Right lobe of liver (tissue), 6 donors: ENCODE measurements at regions not wholly inside any gene's neighbourhood (a gene's known extent, or its start where the extent isn't known, plus 50 kb on each side); places are given as distances from the start of the nearest gene placed in this dataset.
"Not testable (repeated sequence)": the region's sequence is repeated elsewhere in the genome, so short reads cannot be mapped to it uniquely, and the experiment has no call there.

Experiments used
- ATAC-seq, 4 donors: fragments of 200-7000 bp; cut with Tn5 transposase; one replicate each; pipeline ENCODE4 v1.9.1; 2020; ENCODE audit warnings: mild to moderate bottlenecking in 4 of 4, moderate library complexity in 4 of 4
- DNase-seq, 3 donors: peaks; one replicate each; pipeline ENCODE4 v3.0.0-alpha.2; 2020
- H3K27ac ChIP-seq, 3 donors: fragments of 200-600 bp; one replicate each; pipeline ENCODE4 v1.8.0; 2022
- H3K27me3 ChIP-seq, 2 donors: fragments of 200-600 bp; one replicate each; pipeline ENCODE4 v1.8.0; 2022
- H3K36me3 ChIP-seq, 4 donors: fragments of 200-600 bp; sonication (generic) in 1 of 4; one replicate each; pipeline versions ENCODE4 v1.5.1 to v1.8.0; 2017 to 2022; ENCODE audit warnings: control low read depth in 1 of 4
- H3K4me1 ChIP-seq, 4 donors: fragments of 200-600 bp; sonication (generic) in 1 of 4; one replicate each; pipeline versions ENCODE4 v1.5.1 to v1.8.0; 2017 to 2022; ENCODE audit warnings: control low read depth in 1 of 4
- H3K4me3 ChIP-seq, 3 donors: fragments of 200-600 bp; one replicate each; pipeline ENCODE4 v1.8.0; 2022
- H3K9me3 ChIP-seq, 4 donors: fragments of 200-600 bp; sonication (generic) in 1 of 4; one replicate each; pipeline versions ENCODE4 v1.5.1 to v1.8.0; 2017 to 2022; ENCODE audit warnings: control low read depth in 1 of 4
- POLR2A ChIP-seq: fragments of 450-650 bp; IDR thresholded peaks from one replicate; pipeline ENCODE4 v1.6.1; 2017; ENCODE audit warnings: antibody characterized with exemption, mild to moderate bottlenecking
- WGBS: methylation state at CpG from one replicate; pipeline ENCODE4 v1.1.6; 2018; ENCODE audit warnings: low coverage, low lambda C conversion rate; ENCODE audit not compliant: insufficient coverage; ENCODE audit errors: missing lambda C conversion rate; 5-methylcytosine and 5-hydroxymethylcytosine counted together
- intact Hi-C, 2 donors: fragments of 100-400 bp; cut with DNase I; formaldehyde crosslinking; loops; one replicate each; pipeline versions ENCODE4 v1.11.2 to v1.14.1; 2022
- TF ChIP-seq, protein P1 (sequence below), 4 donors: fragments of 200-600 bp in 3 of 4; fragments of 450-650 bp in 1 of 4; IDR thresholded peaks; one replicate each; pipeline versions ENCODE4 v1.5.1 to v1.8.0; 2016 to 2022; ENCODE audit warnings: antibody characterized with exemption in 4 of 4, mild to moderate bottlenecking in 2 of 4
- donor health status: DM: no; HTN: yes; CAD: no.
- donor health status: DM: no; HTN: no; CAD: no.
- donor health status: DM: no; HTN: no; CAD: no.
- donor health status: DM: no; HTN: yes; CAD: no.
- donor health status: DM: no; HTN: yes; CAD: no.

GRCh38 chr6:27854421-27854820 is 57.8 kb downstream of the OR2B2 start:
- DNase-seq (no peak), ATAC-seq (no peak)
- no peaks in the 10 kb centered on the region for H3K36me3 ChIP-seq
- no peak overlapping the region for H3K4me3 ChIP-seq
- H3K4me1 ChIP-seq, result no peaks in the 10 kb centered on the region
- no peak overlapping the region for H3K27ac ChIP-seq
- intact Hi-C loops, result no loop called here
- no peaks in the 10 kb centered on the region for H3K27me3 ChIP-seq
- WGBS, result 56% methylated on average over 1 of the region's 1 CpG
- TF ChIP-seq POLR2A, result no peak
- TF ChIP-seq, protein P1, sequence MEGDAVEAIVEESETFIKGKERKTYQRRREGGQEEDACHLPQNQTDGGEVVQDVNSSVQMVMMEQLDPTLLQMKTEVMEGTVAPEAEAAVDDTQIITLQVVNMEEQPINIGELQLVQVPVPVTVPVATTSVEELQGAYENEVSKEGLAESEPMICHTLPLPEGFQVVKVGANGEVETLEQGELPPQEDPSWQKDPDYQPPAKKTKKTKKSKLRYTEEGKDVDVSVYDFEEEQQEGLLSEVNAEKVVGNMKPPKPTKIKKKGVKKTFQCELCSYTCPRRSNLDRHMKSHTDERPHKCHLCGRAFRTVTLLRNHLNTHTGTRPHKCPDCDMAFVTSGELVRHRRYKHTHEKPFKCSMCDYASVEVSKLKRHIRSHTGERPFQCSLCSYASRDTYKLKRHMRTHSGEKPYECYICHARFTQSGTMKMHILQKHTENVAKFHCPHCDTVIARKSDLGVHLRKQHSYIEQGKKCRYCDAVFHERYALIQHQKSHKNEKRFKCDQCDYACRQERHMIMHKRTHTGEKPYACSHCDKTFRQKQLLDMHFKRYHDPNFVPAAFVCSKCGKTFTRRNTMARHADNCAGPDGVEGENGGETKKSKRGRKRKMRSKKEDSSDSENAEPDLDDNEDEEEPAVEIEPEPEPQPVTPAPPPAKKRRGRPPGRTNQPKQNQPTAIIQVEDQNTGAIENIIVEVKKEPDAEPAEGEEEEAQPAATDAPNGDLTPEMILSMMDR (IDR thresholded peaks at IDR 0.05), result no peak
- H3K9me3 ChIP-seq, result no peaks in the 10 kb centered on the region

DNA sequence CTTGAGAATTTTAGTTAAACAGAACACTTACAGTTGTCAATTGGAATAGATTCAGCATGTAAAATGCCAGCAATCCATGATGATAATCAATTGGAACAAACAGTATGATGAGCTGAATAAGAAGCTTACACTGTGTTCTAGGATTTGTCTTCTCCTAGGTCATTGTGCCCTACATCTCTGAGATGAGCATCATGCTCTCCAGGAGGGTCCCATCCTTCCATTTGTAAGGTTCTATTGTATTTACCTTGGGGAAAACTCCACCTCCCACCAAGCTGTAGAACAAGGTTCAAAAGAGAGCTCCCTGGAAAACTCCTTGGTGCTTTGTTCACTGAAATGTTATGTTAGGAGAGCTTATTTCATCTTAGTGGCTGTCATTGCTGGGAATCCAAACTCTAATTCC is 60.8 kb downstream of the OR2B2 start:
- DNase-seq, result no peak
- Histone ChIP-seq H3K27ac (no peak overlapping the region), H3K4me1 (no peaks in the 10 kb centered on the region), H3K27me3 (no peaks in the 10 kb centered on the region), H3K4me3 (no peak overlapping the region), H3K36me3 (no peaks in the 10 kb centered on the region), H3K9me3 (no peaks in the 10 kb centered on the region)
- intact Hi-C loops, result no loop called here
- TF ChIP-seq, protein P1 (IDR thresholded peaks at IDR 0.05), result no peak
- TF ChIP-seq POLR2A, result no peak
- ATAC-seq, result no peak

GRCh38 chr6:27849001-27849400 is 63.2 kb downstream of the OR2B2 start:
- H3K36me3 ChIP-seq, DNase-seq, H3K9me3 ChIP-seq, H3K27ac ChIP-seq, H3K4me3 ChIP-seq, intact Hi-C loops, ATAC-seq, H3K4me1 ChIP-seq, H3K27me3 ChIP-seq: not testable (repeated sequence)
- WGBS, result 98% methylated on average over 9 of the region's 9 CpGs

- Histone ChIP-seq H3K9me3 (no peaks in the 10 kb centered on the region), H3K4me1 (no peaks in the 10 kb centered on the region), H3K27ac (no peak overlapping the region), H3K27me3 (no peaks in the 10 kb centered on the region), H3K36me3 (no peaks in the 10 kb centered on the region), H3K4me3 (no peak overlapping the region)
- no peak for DNase-seq
- intact Hi-C loops, result no loop called here
- 89% methylated on average over 3 of the region's 3 CpGs for WGBS
- no peak for TF ChIP-seq POLR2A
- TF ChIP-seq, protein P1 (IDR thresholded peaks at IDR 0.05), result no peak
- ATAC-seq, result no peak
These were observed 64.5 kb downstream of the OR2B2 start for GRCh38 chr6:27847706-27848105.

GRCh38 chr6:27840572-27840971 is 71.6 kb downstream of the OR2B2 start:
- H3K36me3 ChIP-seq, result no peaks in the 10 kb centered on the region
- peaks cover 0 to 14% (median 0%) of the 10 kb centered on the region in 4 donors for H3K4me1 ChIP-seq
- no peak for TF ChIP-seq POLR2A
- TF ChIP-seq, protein P1 (IDR thresholded peaks at IDR 0.05), result no peak
- ATAC-seq (no peak), DNase-seq (no peak)
- no peaks in the 10 kb centered on the region for H3K9me3 ChIP-seq
- 92% methylated on average over 3 of the region's 3 CpGs for WGBS
- H3K27me3 ChIP-seq, result no peaks in the 10 kb centered on the region
- no peak overlapping the region for H3K4me3 ChIP-seq
- intact Hi-C loops, result no loop called here
- H3K27ac ChIP-seq, result no peak overlapping the region
